GM19023 (cell line): ENCODE measurements at regions not wholly inside any gene's neighbourhood (a gene's known extent, or its start where the extent isn't known, plus 50 kb on each side); places are given as distances from the start of the nearest gene placed in this dataset.

Source experiments
- ATAC-seq: cut with Tn5 transposase; IDR thresholded peaks from one replicate; pipeline ENCODE4 v1.9.1; 2021; ENCODE audit warnings: mild to moderate bottlenecking, moderate library complexity; ENCODE audit not compliant: unreplicated experiment

GRCh38 chr2:4551691-4552474 lies 848.5 kb downstream of the DCDC2C start:
- ATAC-seq = no peak

- ATAC-seq = no peak
Observed at GRCh38 chr2:4553241-4553640, 849.9 kb downstream of the DCDC2C start.

- no peak for ATAC-seq
Observed at GRCh38 chr2:4556135-4556896, 852.9 kb downstream of the DCDC2C start.

DNA sequence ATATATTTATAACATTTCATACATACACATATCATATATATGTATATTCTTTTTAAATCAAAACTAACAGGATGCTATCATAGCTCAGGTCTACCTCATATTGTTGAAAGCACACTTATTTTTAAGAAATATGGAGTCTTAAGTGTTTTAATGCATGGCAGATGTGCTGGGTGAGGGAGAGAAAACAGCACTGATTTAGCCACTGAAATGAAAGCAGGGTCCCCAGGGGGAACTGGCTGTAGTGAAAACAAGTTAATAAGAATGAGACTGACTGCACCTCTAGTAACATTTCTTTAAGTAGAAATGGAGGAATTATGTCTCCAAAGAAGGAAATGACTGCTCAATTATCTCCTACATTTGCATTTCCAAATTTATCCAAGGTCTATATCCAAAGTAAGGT lies 857.8 kb downstream of the DCDC2C start:
- no peak for ATAC-seq

- no peak for ATAC-seq
Observed at GRCh38 chr2:4576075-4576474, 872.7 kb downstream of the DCDC2C start.

DNA sequence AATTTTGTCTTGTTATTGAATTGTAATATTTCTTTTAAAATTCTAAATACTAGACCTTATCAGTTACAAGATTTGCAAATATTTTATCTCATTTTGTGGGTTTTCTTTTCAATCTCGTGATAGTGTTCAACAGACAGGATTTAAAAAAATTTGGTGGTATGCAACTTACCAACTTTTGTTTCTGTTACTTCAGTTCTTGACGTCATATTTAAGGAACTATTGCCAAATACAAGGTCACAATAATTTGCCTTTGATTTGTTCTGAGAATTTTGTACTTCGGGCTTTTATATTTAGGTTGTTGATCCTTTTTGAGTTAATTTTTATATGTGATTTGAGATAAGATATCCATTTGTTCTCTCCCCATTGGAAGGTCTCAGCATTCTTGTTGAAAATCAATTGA lies 876.6 kb downstream of the DCDC2C start:
- no peak for ATAC-seq

GRCh38 chr2:4585057-4585635 lies 881.8 kb downstream of the DCDC2C start:
- no peak for ATAC-seq

DNA sequence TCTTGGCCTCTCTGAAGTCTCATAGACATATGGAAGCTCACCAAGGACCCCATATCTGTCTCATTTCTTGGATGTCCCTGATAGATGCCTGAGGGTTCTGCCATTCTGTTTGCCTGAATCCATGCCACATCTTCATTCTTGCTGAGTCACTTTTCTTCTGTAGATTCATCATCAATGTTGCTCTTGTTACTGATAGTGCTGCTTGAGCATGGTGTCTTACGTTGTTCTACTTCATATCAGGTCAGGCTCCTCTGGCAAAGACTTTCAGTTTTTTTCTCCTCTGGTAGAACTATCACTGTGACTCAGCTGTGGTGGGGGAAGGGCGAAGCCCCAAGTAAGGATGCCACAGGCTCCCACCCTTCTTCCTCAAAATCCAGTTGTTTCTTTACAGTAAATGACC lies 885.2 kb downstream of the DCDC2C start:
- ATAC-seq = no peak

GRCh38 chr2:4591261-4591660 lies 887.9 kb downstream of the DCDC2C start:
- no peak for ATAC-seq

GRCh38 chr2:4597400-4597799 lies 894.0 kb downstream of the DCDC2C start:
- ATAC-seq = no peak

- ATAC-seq = no peak
Observed at GRCh38 chr2:4604767-4605166, 901.4 kb downstream of the DCDC2C start.

DNA sequence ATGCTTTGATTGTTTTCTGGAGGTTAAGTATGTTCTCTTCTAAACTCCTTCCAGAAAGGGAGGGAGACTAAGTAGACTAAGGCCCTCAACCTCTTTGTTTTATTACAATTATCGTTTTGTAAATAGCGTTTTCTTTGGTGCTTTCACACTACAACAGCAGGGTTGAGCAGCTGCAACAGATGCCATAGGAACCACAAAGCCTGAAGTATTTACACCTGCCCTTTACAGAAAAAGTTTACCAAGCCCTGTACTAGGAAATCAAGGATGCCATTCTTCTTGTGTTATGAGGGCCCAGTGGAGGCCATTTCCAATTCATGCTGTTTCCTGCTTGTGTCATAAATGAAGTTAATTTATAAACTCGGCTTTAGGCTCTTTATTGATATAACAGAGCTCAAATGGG lies 914.8 kb downstream of the DCDC2C start:
- no peak for ATAC-seq

DNA sequence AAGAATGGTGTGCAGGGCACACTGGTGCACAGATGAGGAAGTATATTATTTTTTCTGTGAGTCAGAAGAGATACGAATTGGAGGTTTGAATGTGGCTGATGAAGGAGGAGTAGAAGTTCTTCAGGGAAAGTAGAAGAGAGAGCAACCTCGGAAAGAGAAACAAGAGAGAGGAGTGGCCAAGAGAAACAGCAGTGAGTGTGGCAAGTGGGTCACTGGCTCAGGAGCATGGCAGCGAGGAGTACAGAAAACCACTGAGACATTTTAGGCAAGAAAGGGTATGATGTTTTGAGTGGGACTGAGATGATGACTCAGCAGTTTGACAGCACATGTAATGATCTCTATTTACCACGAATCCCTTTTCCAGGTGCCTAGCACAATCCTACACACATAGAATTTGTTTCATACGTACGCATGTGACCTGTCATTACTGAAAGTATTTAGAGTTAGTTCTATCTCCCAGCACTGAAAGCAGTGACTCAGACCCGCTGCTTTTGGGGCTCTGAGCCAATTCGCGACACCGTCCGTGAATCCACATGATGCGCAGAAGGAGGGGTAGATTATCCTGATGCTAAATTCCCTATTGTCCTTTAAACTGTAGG lies 915.4 kb downstream of the DCDC2C start:
- no peak for ATAC-seq

DNA sequence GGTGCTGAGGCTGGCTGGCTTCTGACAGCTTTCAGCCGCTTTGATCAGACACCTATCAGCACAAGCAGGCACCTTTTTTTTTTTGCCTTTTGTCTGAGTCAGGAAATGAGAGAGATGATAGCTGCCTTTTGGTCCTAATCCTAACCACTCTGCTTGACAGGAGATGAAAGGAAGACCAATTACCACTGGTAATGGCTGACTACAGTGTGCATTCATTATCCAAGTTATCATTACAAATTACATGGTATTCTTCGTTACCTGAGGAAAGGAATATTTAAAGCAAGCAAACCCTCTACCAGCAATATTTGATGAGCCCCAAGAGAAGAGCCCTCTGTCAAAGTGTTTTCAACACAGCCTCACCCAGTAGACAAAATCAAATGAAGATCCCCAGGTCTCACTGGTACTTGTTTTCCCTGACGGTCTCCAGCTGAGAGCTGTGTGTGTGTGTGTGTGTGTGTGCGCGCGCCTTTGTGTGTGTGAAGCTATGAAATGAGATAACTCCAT lies 925.7 kb downstream of the DCDC2C start:
- no peak for ATAC-seq

- no peak for ATAC-seq
Observed at GRCh38 chr2:4635289-4635688, 931.9 kb downstream of the DCDC2C start.

DNA sequence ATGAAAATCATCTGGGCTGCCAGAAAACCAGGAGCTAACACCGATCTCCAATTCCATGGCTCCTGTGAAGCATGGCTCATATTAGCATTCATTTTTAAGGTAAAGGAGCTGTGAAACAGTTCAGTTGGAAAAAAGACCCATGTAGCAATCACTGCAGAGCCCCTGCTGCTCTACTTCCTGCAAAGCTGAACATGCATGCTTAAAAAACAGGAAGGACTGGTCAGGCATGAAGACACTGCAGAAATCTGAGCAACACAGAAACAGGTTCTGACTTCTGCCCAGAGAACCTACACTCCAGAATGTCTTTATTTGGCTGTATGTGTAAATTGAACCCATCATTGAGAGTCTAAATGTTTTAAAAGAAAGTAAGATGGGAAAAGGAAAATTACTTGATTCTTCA lies 950.6 kb downstream of the DCDC2C start:
- ATAC-seq = no peak

DNA sequence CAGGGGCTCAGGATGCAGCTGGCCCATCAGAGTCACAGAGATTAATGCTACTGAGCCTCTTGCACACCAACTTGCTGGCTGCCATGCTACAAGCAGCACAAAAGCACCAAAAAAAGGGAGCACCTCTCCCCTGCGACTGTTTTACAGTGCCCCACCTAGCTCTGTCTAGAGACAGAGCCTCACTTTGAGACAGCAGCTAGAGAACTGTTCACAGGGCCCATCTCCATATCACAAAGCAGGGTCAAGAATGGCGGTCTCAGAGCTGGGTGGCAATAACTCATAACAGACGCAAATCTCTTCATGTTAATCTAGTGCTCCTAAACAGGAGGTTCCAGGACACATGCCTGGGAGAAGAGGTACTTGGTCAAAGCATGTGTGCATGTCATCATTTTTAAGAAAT lies 953.0 kb downstream of the DCDC2C start:
- ATAC-seq = no peak

- no peak for ATAC-seq
Observed at GRCh38 chr2:4662161-4662779, 958.9 kb downstream of the DCDC2C start.

DNA sequence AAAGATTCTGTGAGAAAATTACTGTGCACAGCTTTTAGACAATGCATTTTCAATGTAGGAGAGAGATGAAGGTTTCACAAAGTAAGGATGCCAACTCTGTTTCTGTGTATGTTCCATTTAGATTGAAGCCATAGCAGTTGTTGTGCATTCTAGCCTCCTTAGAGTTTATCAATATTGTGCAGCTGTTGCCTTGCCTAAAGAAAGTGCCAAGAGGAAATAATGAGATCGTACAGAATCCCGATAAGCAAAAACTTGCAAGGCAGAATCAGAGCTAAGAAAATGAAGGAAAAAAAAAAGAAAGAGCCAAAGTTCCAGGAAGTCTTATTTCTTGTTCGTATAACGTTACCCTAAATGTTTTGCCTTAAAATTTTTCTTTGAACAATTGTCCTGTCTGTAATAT lies 965.0 kb downstream of the DCDC2C start:
- ATAC-seq = no peak

GRCh38 chr2:4670331-4670730 lies 967.0 kb downstream of the DCDC2C start:
- ATAC-seq = no peak

DNA sequence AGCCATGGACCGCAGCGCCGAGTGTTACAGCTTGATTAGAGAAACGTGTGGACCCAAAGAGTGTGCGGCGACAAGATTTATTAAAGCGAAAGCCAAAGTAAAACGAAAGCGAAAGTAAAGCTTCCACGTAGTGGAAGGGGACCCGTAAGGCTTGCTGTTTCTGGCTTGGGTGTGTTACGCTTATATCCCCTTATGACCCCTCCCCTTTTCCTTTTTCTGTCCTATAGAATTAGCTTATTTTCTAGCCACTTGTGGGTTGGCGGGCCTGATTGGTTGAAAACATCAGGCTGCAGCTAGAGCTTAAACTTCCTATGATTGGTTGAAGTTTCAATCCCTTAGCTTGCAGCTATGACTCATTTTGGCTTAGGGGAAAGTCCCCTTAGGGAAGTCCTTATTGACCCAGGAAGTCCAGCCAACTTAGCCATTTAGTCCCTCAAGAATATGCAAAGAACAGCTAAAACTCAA lies 969.7 kb downstream of the DCDC2C start:
- ATAC-seq = no peak
